T follicular helper cell (primary cell): ENCODE measurements at regions not wholly inside any gene's neighbourhood (a gene's known extent, or its start where the extent isn't known, plus 50 kb on each side); places are given as distances from the start of the nearest gene placed in this dataset.
A peak's percentile ranks its signal among the peaks of the same experiment; 100 is the strongest.

ENCODE experiments used
- DNase-seq: peaks from one replicate; pipeline ENCODE4 v3.0.0-alpha.2; 2020; ENCODE audit warnings: low read depth

GRCh38 chr14:97657609-97658008, 860.4 kb downstream of the VRK1 start:
- no peak for DNase-seq

- DNase-seq: no peak
Observed at GRCh38 chr14:97687944-97688630, 890.9 kb downstream of the VRK1 start.

- DNase-seq: no peak
Observed at GRCh38 chr14:97688631-97689336, 891.6 kb downstream of the VRK1 start.

GRCh38 chr14:97692084-97692483, 894.9 kb downstream of the VRK1 start:
- no peak for DNase-seq

- DNase-seq: no peak
Observed at GRCh38 chr14:97695456-97695981, 898.3 kb downstream of the VRK1 start.

- DNase-seq: no peak
Observed at GRCh38 chr14:97697772-97698171, 900.6 kb downstream of the VRK1 start.

GRCh38 chr14:97699026-97699425, 901.8 kb downstream of the VRK1 start:
- no peak for DNase-seq

- DNase-seq: no peak
Observed at GRCh38 chr14:97703006-97703760, 906.0 kb downstream of the VRK1 start.

- DNase-seq: no peak
Observed at GRCh38 chr14:97704316-97704885, 907.2 kb downstream of the VRK1 start.

GRCh38 chr14:97705107-97705506, 907.9 kb downstream of the VRK1 start:
- DNase-seq: no peak

- no peak for DNase-seq
Observed at GRCh38 chr14:97705976-97706375, 908.8 kb downstream of the VRK1 start.

- no peak for DNase-seq
Observed at GRCh38 chr14:97706819-97707218, 909.6 kb downstream of the VRK1 start.

GRCh38 chr14:97707603-97708002, 910.4 kb downstream of the VRK1 start:
- no peak for DNase-seq

GRCh38 chr14:97709552-97709951, 912.4 kb downstream of the VRK1 start:
- DNase-seq: no peak

- DNase-seq: no peak
Observed at GRCh38 chr14:97710726-97711125, 913.5 kb downstream of the VRK1 start.

GRCh38 chr14:97712471-97712870, 915.3 kb downstream of the VRK1 start:
- DNase-seq: no peak

- DNase-seq: no peak
Observed at GRCh38 chr14:97713023-97713422, 915.8 kb downstream of the VRK1 start.

GRCh38 chr14:97718886-97719442, 921.8 kb downstream of the VRK1 start:
- no peak for DNase-seq

- peak; percentile 50 for DNase-seq
Observed at GRCh38 chr14:97719931-97720330, 922.7 kb downstream of the VRK1 start.

GRCh38 chr14:97723351-97723750, 926.2 kb downstream of the VRK1 start:
- no peak for DNase-seq

GRCh38 chr14:97723819-97724218, 926.6 kb downstream of the VRK1 start:
- no peak for DNase-seq

GRCh38 chr14:97724265-97724731, 927.1 kb downstream of the VRK1 start:
- no peak for DNase-seq
